T-cell (primary cell): ENCODE measurements at regions not wholly inside any gene's neighbourhood (a gene's known extent, or its start where the extent isn't known, plus 50 kb on each side); places are given as distances from the start of the nearest gene placed in this dataset.
A peak's percentile ranks its signal among the peaks of the same experiment; 100 is the strongest.

Source experiments
- ATAC-seq, 4 experiments: fragments of 200-7000 bp in 3 of 4; fragments of 150-1000 bp in 1 of 4; cut with Tn5 transposase; replicated peaks in 1 of 4; 1 replicate in 3 of 4; 2 replicates in 1 of 4; pipeline ENCODE4 v1.10.0; 2021; ENCODE audit warnings: moderate library complexity in 3 of 4, mild to moderate bottlenecking in 2 of 4, moderate number of reproducible peaks in 1 of 4
- CTCF ChIA-PET, 2 donors: fragments of 300-600 bp; sonication (Branson Sonifier 250); formaldehyde crosslinking; loops; one replicate each; lab custom pipeline; 2022; ENCODE audit warnings: antibody characterized with exemption in 2 of 2; lab: Charles Lee
- POLR2A ChIA-PET, 2 donors: fragments of 300-600 bp; sonication (Branson Sonifier 250); formaldehyde crosslinking; loops; one replicate each; lab custom pipeline; 2022; ENCODE audit warnings: antibody characterized with exemption in 2 of 2; lab: Charles Lee
- DNase-seq, 35 experiments: peaks; one replicate each; pipeline versions ENCODE4 v3.0.0 to v3.0.0-alpha.2; 2013 to 2023
- H3K27ac ChIP-seq: one replicate; pipeline ENCODE4 v1.5.1; 2013; ENCODE audit warnings: low read length
- H3K27me3 ChIP-seq, 2 experiments: replicated peaks in 1 of 2; 1 replicate in 1 of 2; 2 replicates in 1 of 2; pipeline versions ENCODE4 v1.6.1 to v1.7.0; 2013; ENCODE audit warnings: low read length in 1 of 2, mixed read lengths in 1 of 2; ENCODE audit not compliant: control insufficient read depth in 2 of 2, insufficient read depth in 2 of 2; ENCODE audit errors: extremely low read depth in 1 of 2
- H3K36me3 ChIP-seq, 2 donors: 1 replicate in 1 of 2; 2 replicates in 1 of 2; pipeline versions ENCODE4 v1.6.1 to v1.7.0; 2013; ENCODE audit warnings: low read length in 1 of 2; ENCODE audit not compliant: control insufficient read depth in 2 of 2, insufficient read depth in 1 of 2; ENCODE audit errors: extremely low read depth in 1 of 2
- H3K4me1 ChIP-seq, 2 experiments: 1 replicate in 1 of 2; 2 replicates in 1 of 2; pipeline versions ENCODE4 v1.6.1 to v1.7.0; 2013; ENCODE audit warnings: low read length in 2 of 2, mixed read lengths in 1 of 2; ENCODE audit not compliant: insufficient read depth in 2 of 2, control insufficient read depth in 1 of 2; ENCODE audit errors: extremely low read depth in 1 of 2
- H3K4me3 ChIP-seq, 2 donors: 1 replicate in 1 of 2; 2 replicates in 1 of 2; pipeline versions ENCODE4 v1.5.1 to v1.7.0; 2013; ENCODE audit warnings: mild to moderate bottlenecking in 2 of 2, low read length in 1 of 2, moderate library complexity in 1 of 2; ENCODE audit not compliant: control insufficient read depth in 1 of 2; ENCODE audit errors: extremely low read depth in 1 of 2
- H3K9me3 ChIP-seq: 2 replicates; pipeline ENCODE4 v1.7.0; 2013
- H3K27ac Mint-ChIP-seq, 2 donors: one replicate each; pipeline ENCODE4 v1.8.0; 2020 to 2021; ENCODE audit warnings: mild to moderate bottlenecking in 2 of 2, mixed read lengths in 2 of 2
- H3K27me3 Mint-ChIP-seq, 2 donors: one replicate each; pipeline ENCODE4 v1.8.0; 2021 to 2022; ENCODE audit warnings: mixed read lengths in 2 of 2
- H3K36me3 Mint-ChIP-seq: one replicate; pipeline ENCODE4 v1.8.0; 2021; ENCODE audit warnings: mixed read lengths
- H3K4me1 Mint-ChIP-seq, 3 donors: one replicate each; pipeline ENCODE4 v1.8.0; 2020 to 2022; ENCODE audit warnings: mixed read lengths in 3 of 3, mild to moderate bottlenecking in 1 of 3
- H3K4me3 Mint-ChIP-seq, 3 donors: one replicate each; pipeline ENCODE4 v1.8.0; 2020 to 2022; ENCODE audit warnings: mild to moderate bottlenecking in 3 of 3, mixed read lengths in 3 of 3, moderate library complexity in 3 of 3
- H3K9me3 Mint-ChIP-seq, 3 donors: one replicate each; pipeline ENCODE4 v1.8.0; 2020 to 2022; ENCODE audit warnings: mixed read lengths in 3 of 3
- WGBS: methylation state at CpG from one replicate; pipeline ENCODE4 v1.1.5; 2013; ENCODE audit warnings: missing lambda C conversion rate; ENCODE audit not compliant: insufficient coverage; 5-methylcytosine and 5-hydroxymethylcytosine counted together

DNA sequence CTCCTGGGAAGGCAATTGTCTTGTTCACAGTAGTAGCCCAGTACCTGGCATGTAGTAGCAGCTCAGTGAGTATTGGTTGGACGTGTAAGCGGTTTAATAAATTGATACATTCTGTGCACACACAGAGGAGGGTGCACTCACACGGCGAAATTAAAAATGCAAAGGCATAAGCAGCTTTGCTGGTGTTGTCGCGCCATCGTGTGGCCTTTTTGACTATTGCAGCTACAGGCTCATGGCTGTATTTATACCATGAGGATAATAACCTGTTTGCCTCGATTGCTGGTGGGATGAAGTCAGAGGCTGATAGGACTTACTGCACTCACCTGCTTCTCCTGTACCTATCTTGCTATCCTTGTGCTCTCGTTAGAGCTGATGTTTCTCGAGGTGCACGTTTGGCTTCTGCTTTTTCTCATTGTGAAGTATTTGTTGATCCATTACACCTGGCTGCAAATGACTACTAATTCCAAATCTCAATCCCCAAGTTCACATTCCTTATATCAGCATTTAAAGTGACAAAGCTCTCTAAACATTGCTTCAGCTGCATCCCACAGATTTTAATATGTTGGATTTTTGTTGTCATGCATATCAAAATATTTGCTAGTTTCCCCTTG is 61.5 kb downstream of the TBXT start:
- POLR2A ChIA-PET: no interaction called here
- Mint-ChIP-seq H3K4me3 (no peak overlapping the region), H3K27ac (no peak overlapping the region)

DNA sequence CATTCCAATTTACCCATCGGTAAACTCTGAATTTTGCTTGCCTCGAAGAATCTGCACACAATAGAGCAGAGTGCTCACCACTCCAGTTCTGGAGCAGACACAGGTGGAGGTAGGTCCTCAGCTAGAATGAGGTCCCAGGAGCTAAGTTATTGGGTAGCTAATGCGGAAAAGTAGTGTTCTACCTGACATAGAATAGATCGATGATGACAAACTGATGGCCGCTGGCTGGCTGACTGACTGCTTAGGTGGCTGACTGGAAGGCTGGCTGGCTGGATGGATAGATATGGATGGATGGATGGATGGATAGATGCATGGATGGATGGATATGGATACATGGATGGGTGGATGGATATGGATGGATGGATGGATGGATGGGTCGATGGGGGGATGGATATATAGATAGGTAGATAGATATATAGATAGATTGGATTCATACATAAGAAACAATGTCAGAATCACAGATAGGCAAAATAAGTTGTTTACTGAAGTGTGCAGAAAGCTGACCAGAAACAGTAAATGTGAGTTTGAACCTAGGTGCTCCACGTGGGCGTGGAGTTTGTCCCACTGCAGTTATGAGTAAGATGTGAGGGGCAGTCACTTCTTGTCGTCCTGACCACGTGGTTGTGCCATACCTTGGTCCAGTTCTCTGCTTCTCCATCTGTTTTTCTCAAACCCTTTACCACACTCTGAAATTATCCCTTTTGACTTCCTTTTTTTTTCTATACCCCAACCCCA is 62.1 kb downstream of the TBXT start:
- DNase-seq (no peak), ATAC-seq (no peak)
- no peak overlapping the region for H3K4me3 Mint-ChIP-seq
- H3K4me1 Mint-ChIP-seq: peaks cover 2 to 5% (median 4%) of the 10 kb centered on the region in 3 donors
- ChIA-PET CTCF (interaction anchor here in 1 of 2 donors (0.5 to 0.7 kb wide), 2 partner anchors 221 to 237 kb away, joined by 3 read pairs; no protein-coding TSS in a partner anchor), POLR2A (no interaction called here)
- peaks cover 2% of the 10 kb centered on the region for H3K9me3 ChIP-seq
- no peaks in the 10 kb centered on the region for H3K36me3 Mint-ChIP-seq
- no peaks in the 10 kb centered on the region for H3K4me1 ChIP-seq
- peaks cover 9 to 11% (median 9%) of the 10 kb centered on the region in 3 donors for H3K9me3 Mint-ChIP-seq
- peaks cover 9 to 13% of the 10 kb centered on the region in 2 donors for H3K27me3 Mint-ChIP-seq
- no peak overlapping the region for H3K27ac Mint-ChIP-seq
- H3K4me3 ChIP-seq: no peak overlapping the region
- no peaks in the 10 kb centered on the region for H3K27me3 ChIP-seq
- H3K36me3 ChIP-seq: no peaks in the 10 kb centered on the region
- no peak overlapping the region for H3K27ac ChIP-seq
- 99% methylated on average over 5 of the region's 10 CpGs for WGBS

More for the DNA sequence above, 61.5 kb downstream of the TBXT start:
- H3K36me3 ChIP-seq: no peaks in the 10 kb centered on the region
- no peaks in the 10 kb centered on the region for H3K4me1 ChIP-seq
- H3K4me3 ChIP-seq: no peak overlapping the region
- ATAC-seq: peak in 2 of 4 experiments; percentile 45 to 60
- no peaks in the 10 kb centered on the region for H3K27me3 ChIP-seq
- H3K27ac ChIP-seq: no peak overlapping the region
- H3K9me3 ChIP-seq: peaks cover 2% of the 10 kb centered on the region
- Mint-ChIP-seq H3K36me3 (no peaks in the 10 kb centered on the region), H3K9me3 (peaks cover 9 to 11% (median 9%) of the 10 kb centered on the region in 3 donors), H3K27me3 (peaks cover 11 to 17% of the 10 kb centered on the region in 2 donors), H3K4me1 (peaks cover 2 to 5% (median 4%) of the 10 kb centered on the region in 3 donors)
- DNase-seq: peak in 29 of 35 experiments; percentile 5 to 60 (median 20)
- 1% methylated on average over 10 of the region's 11 CpGs for WGBS
- CTCF ChIA-PET: interaction anchor here (0.5 to 1.1 kb wide), 3 partner anchors 38 to 237 kb away, joined by 3 read pairs; no protein-coding TSS in a partner anchor

DNA sequence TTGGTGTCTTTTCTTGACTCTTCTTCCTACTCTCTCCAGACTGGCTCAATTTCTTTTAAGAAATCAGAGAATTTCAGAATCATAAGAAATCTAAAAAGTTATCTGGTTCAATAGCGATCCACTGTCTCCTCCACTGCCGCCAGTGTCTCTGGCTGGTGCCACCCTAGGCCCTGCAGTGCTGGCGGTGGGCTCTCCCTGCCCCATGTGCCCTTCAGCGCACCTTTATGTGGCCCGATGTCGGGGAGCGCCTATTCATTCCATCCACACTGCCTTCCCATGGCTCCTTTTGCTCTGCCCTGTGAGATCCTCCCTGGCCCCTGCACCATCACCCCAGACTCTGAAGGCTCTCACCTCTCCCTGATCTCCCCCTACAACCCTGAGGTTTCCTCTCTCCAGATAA is 62.8 kb downstream of the TBXT start:
- CTCF ChIA-PET: no interaction called here
- H3K36me3 Mint-ChIP-seq: no peaks in the 10 kb centered on the region
- POLR2A ChIA-PET: no interaction called here
- Histone ChIP-seq H3K36me3 (no peaks in the 10 kb centered on the region), H3K9me3 (peaks cover under 1% of the 10 kb centered on the region), H3K4me3 (no peak overlapping the region), H3K4me1 (no peaks in the 10 kb centered on the region), H3K27ac (no peak overlapping the region), H3K27me3 (no peaks in the 10 kb centered on the region)
- peaks cover 9 to 11% (median 9%) of the 10 kb centered on the region in 3 donors for H3K9me3 Mint-ChIP-seq
- peaks cover 2 to 5% (median 4%) of the 10 kb centered on the region in 3 donors for H3K4me1 Mint-ChIP-seq
- H3K4me3 Mint-ChIP-seq: no peak overlapping the region
- ATAC-seq: no peak
- H3K27me3 Mint-ChIP-seq: peaks cover 2 to 10% of the 10 kb centered on the region in 2 donors
- DNase-seq: no peak
- H3K27ac Mint-ChIP-seq: no peak overlapping the region
- WGBS: 95% methylated on average over 6 of the region's 7 CpGs

DNA sequence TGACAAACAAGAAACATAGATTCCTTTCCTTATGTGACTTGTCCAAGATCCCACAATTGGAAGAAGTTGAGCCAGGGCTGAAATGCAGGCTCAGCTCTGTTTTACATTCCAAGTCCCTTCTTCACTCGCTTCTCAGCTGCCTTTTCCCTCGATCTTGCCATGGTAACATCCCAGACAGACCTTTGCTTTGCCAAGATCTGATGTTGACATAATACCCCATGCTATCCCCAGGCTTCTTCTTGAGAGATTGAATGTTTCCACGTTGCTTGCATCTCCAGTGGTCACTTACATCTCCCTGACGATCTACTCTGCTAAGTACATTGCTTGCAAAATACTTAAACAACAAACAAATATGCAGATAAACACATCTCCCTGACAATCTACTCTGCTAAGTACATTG is 63.5 kb downstream of the TBXT start:
- no peak for DNase-seq
- Histone ChIP-seq H3K27ac (no peak overlapping the region), H3K4me3 (no peak overlapping the region), H3K36me3 (no peaks in the 10 kb centered on the region), H3K27me3 (no peaks in the 10 kb centered on the region), H3K4me1 (no peaks in the 10 kb centered on the region), H3K9me3 (no peaks in the 10 kb centered on the region)
- peaks cover 0 to 8% of the 10 kb centered on the region in 2 donors for H3K27me3 Mint-ChIP-seq
- no peak overlapping the region for H3K4me3 Mint-ChIP-seq
- H3K36me3 Mint-ChIP-seq: no peaks in the 10 kb centered on the region
- ChIA-PET CTCF (no interaction called here), POLR2A (no interaction called here)
- no peak for ATAC-seq
- 44% methylated on average over 4 of the region's 4 CpGs for WGBS
- H3K27ac Mint-ChIP-seq: no peak overlapping the region
- peaks cover 9 to 11% (median 9%) of the 10 kb centered on the region in 3 donors for H3K9me3 Mint-ChIP-seq
- peaks cover 2 to 5% (median 4%) of the 10 kb centered on the region in 3 donors for H3K4me1 Mint-ChIP-seq

DNA sequence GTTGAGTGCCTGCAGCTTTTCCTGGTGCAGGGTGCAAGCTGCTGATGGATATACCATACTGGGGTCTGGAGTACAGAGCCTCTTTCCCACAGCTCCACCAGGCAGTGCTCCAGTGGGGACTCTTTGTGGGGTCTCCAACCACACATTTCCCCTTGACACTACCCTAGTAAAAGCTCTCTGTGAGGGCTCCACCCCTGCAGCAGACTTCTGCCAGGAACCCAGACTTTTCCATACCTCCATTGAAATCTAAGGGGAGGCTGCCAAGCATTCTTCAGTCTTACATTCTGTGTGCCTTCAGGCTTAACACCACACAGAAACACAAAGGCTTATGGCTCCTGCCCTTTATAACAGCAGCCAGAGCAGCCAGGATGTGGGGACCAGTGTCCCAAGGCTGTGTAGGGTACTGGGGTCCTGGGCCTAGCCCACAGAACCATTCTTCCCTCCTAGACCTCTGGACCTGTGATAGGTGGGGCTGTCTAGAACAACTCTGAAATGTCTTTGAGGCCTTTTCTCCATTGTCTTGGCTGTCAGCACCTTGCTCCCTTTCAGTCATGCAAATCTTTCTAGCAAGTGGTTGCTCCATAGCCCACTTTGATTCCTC is 65.7 kb downstream of the TBXT start:
- Histone ChIP-seq H3K27ac (no peak overlapping the region), H3K27me3 (peaks cover 5 to 17% of the 10 kb centered on the region in 2 experiments), H3K4me1 (no peaks in the 10 kb centered on the region), H3K36me3 (no peaks in the 10 kb centered on the region), H3K4me3 (no peak overlapping the region), H3K9me3 (no peaks in the 10 kb centered on the region)
- Mint-ChIP-seq H3K4me3 (no peak overlapping the region), H3K36me3 (no peaks in the 10 kb centered on the region), H3K27ac (no peak overlapping the region), H3K9me3 (peaks cover 9 to 11% (median 9%) of the 10 kb centered on the region in 3 donors), H3K4me1 (peaks cover 4 to 5% (median 4%) of the 10 kb centered on the region in 3 donors), H3K27me3 (peaks cover 8 to 23% of the 10 kb centered on the region in 2 donors)
- DNase-seq (no peak), ATAC-seq (no peak)
- POLR2A ChIA-PET: no interaction called here
- CTCF ChIA-PET: interaction anchor here in 1 of 2 donors (0.6 kb wide), 1 partner anchor 220 kb away, joined by 5 read pairs; no protein-coding TSS in a partner anchor

DNA sequence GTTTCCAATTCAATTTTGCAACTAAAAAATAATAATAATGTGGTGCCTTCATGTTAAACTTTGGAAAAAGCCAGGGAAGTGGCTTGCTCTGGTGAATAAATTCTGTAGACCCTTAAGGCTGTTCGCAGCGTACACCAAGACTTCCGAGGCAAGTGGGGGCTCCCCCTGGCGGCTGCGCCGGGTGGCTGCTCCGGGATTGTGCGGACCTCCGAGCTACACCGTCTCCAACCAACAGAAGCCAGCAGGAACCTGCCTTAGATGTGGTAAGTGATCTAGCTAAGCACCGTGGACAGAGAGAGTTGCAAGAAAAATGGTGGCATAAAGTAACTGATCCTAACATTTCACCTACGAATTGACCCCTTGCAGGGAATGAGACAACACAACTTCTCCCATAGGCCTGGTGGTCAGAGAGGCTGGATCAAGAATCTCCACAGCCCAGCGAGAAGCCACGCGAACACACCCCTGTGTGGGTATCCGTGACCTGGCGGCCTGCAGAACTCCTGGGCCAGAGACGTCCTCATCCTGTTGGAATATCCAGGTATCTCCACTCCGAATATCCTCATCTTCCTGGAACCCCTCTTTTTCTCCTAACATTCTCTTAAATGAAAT is 69.6 kb downstream of the TBXT start:
- H3K9me3 Mint-ChIP-seq: peaks cover 9 to 18% (median 15%) of the 10 kb centered on the region in 3 donors
- no peaks in the 10 kb centered on the region for H3K36me3 Mint-ChIP-seq
- ATAC-seq: peak in 3 of 4 experiments; percentile 35 to 64 (median 54)
- no peaks in the 10 kb centered on the region for H3K9me3 ChIP-seq
- H3K4me3 ChIP-seq: peak overlapping the region in 1 of 2 donors; percentile 66
- DNase-seq: peak in 21 of 35 experiments; percentile 3 to 44 (median 22)
- WGBS: 74% methylated on average over 8 of the region's 19 CpGs
- CTCF ChIA-PET: interaction anchor here in 1 of 2 donors (0.6 to 1.0 kb wide), 3 partner anchors 45 to 283 kb away, joined by 4 to 11 read pairs (median 6); no protein-coding TSS in a partner anchor
- H3K27ac Mint-ChIP-seq: no peak overlapping the region
- peaks cover 0 to 2% (median 0%) of the 10 kb centered on the region in 3 donors for H3K4me1 Mint-ChIP-seq
- no peaks in the 10 kb centered on the region for H3K36me3 ChIP-seq
- POLR2A ChIA-PET: no interaction called here
- peaks cover 7 to 17% of the 10 kb centered on the region in 2 experiments for H3K27me3 ChIP-seq
- no peaks in the 10 kb centered on the region for H3K4me1 ChIP-seq
- no peak overlapping the region for H3K27ac ChIP-seq
- H3K27me3 Mint-ChIP-seq: peaks cover 36 to 41% of the 10 kb centered on the region in 2 donors
- H3K4me3 Mint-ChIP-seq: peak overlapping the region in 1 of 3 donors; percentile 16
